ENCODE measurements at regions not wholly inside any gene's neighbourhood (a gene's known extent, or its start where the extent isn't known, plus 50 kb on each side); places are given as distances from the start of the nearest gene placed in this dataset.

DNA sequence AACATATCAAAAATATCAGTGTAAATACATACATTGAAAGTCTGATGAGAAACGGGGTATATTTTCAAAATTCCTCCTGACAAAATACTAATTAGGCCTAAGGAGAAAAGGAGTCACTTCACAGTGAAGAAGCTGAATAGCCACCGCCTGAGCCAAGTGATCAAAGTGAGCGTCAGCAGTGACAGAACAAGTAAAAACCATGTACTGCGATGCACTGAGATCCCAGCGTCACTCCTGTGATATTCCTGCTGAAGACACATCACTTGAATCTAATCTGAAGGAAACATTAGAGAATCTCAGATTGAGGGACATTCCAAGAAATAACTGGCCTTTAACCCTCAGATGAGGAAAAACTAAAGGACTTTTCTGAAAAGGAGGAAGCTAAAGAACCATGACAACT lies 285.3 kb downstream of the EN1 start:
- 91% methylated on average over 5 of the region's 5 CpGs for WGBS
- no peaks in the 10 kb centered on the region for H3K9me3 ChIP-seq (ENCODE audit: control insufficient read depth in 4 of 4, low read length in 3 of 4)
- H3K36me3 ChIP-seq (ENCODE audit: control insufficient read depth in 4 of 4, insufficient read depth in 3 of 4, low read depth in 1 of 4, low read length in 3 of 4), result no peaks in the 10 kb centered on the region
- H3K4me3 ChIP-seq (ENCODE audit: low read depth in 1 of 3, low read length in 3 of 3), result no peak overlapping the region
- no peaks in the 10 kb centered on the region for H3K27me3 ChIP-seq (ENCODE audit: control insufficient read depth in 4 of 4, insufficient read depth in 4 of 4, low read length in 3 of 4)
- no peaks in the 10 kb centered on the region for H3K4me1 ChIP-seq (ENCODE audit: control insufficient read depth in 4 of 4, insufficient read depth in 4 of 4, low read length in 3 of 4)
- DNase-seq (ENCODE audit: low spot score), result no peak
- no peak overlapping the region for H3K9ac ChIP-seq (ENCODE audit: low read depth in 1 of 2, low read length in 2 of 2)
- H3K27ac ChIP-seq (ENCODE audit: low read depth in 1 of 2, low read length in 2 of 2), result no peak overlapping the region
- no peak for TF ChIP-seq GABPA (IDR thresholded peaks at IDR 0.05 in 1 of 2, conservative IDR thresholded peaks at IDR 0.05 in 1 of 2)
- TF ChIP-seq JUND (IDR thresholded peaks at IDR 0.05), result no peak
- TF ChIP-seq, protein P1, sequence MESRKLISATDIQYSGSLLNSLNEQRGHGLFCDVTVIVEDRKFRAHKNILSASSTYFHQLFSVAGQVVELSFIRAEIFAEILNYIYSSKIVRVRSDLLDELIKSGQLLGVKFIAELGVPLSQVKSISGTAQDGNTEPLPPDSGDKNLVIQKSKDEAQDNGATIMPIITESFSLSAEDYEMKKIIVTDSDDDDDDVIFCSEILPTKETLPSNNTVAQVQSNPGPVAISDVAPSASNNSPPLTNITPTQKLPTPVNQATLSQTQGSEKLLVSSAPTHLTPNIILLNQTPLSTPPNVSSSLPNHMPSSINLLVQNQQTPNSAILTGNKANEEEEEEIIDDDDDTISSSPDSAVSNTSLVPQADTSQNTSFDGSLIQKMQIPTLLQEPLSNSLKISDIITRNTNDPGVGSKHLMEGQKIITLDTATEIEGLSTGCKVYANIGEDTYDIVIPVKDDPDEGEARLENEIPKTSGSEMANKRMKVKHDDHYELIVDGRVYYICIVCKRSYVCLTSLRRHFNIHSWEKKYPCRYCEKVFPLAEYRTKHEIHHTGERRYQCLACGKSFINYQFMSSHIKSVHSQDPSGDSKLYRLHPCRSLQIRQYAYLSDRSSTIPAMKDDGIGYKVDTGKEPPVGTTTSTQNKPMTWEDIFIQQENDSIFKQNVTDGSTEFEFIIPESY (IDR thresholded peaks at IDR 0.05), result no peak
- TF ChIP-seq, protein P2, sequence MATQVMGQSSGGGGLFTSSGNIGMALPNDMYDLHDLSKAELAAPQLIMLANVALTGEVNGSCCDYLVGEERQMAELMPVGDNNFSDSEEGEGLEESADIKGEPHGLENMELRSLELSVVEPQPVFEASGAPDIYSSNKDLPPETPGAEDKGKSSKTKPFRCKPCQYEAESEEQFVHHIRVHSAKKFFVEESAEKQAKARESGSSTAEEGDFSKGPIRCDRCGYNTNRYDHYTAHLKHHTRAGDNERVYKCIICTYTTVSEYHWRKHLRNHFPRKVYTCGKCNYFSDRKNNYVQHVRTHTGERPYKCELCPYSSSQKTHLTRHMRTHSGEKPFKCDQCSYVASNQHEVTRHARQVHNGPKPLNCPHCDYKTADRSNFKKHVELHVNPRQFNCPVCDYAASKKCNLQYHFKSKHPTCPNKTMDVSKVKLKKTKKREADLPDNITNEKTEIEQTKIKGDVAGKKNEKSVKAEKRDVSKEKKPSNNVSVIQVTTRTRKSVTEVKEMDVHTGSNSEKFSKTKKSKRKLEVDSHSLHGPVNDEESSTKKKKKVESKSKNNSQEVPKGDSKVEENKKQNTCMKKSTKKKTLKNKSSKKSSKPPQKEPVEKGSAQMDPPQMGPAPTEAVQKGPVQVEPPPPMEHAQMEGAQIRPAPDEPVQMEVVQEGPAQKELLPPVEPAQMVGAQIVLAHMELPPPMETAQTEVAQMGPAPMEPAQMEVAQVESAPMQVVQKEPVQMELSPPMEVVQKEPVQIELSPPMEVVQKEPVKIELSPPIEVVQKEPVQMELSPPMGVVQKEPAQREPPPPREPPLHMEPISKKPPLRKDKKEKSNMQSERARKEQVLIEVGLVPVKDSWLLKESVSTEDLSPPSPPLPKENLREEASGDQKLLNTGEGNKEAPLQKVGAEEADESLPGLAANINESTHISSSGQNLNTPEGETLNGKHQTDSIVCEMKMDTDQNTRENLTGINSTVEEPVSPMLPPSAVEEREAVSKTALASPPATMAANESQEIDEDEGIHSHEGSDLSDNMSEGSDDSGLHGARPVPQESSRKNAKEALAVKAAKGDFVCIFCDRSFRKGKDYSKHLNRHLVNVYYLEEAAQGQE (IDR thresholded peaks at IDR 0.05), result no peak
- no peak for TF ChIP-seq EGR1 (IDR thresholded peaks at IDR 0.05; ENCODE audit: low read depth in 2 of 2)
- TF ChIP-seq RAD21 (IDR thresholded peaks at IDR 0.05), result no peak
- no peak for TF ChIP-seq HNF4A (conservative IDR thresholded peaks at IDR 0.05)
- no peak for TF ChIP-seq NR2F2 (IDR thresholded peaks at IDR 0.05)
- TF ChIP-seq, protein P3, sequence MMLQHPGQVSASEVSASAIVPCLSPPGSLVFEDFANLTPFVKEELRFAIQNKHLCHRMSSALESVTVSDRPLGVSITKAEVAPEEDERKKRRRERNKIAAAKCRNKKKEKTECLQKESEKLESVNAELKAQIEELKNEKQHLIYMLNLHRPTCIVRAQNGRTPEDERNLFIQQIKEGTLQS (IDR thresholded peaks at IDR 0.05), result no peak
- TF ChIP-seq HNF4G (IDR thresholded peaks at IDR 0.05), result no peak
- TF ChIP-seq FOXA1 (IDR thresholded peaks at IDR 0.05), result no peak
- no peak for TF ChIP-seq RXRA (IDR thresholded peaks at IDR 0.05)
- TF ChIP-seq SP1 (IDR thresholded peaks at IDR 0.05), result no peak
- TF ChIP-seq TAF1 (conservative IDR thresholded peaks at IDR 0.05), result no peak
- no peak for TF ChIP-seq YY1 (IDR thresholded peaks at IDR 0.05)
- TF ChIP-seq, protein P4, sequence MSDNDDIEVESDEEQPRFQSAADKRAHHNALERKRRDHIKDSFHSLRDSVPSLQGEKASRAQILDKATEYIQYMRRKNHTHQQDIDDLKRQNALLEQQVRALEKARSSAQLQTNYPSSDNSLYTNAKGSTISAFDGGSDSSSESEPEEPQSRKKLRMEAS (IDR thresholded peaks at IDR 0.05), result no peak

DNA sequence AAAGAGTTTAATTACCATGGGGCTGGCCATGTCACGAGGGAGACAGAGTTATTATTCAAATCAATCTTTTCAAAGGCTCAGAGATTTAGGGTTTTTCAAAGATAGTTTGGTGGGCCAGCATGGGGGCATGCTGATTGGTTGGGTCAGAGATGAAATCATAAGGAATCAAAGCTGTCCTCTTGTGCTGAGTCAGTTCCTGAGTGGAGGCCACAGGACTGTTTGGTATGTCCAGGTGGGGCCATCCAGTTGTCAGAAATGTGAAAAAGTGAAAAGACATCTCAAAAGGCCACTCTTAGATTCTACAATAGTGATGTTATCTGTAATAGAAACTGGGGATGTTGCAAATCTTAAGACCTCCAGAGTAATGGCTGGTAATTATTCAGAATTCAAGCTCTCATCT lies 288.6 kb downstream of the EN1 start:
- Histone ChIP-seq H3K4me3 (ENCODE audit: low read depth in 1 of 3, low read length in 3 of 3) (no peak overlapping the region), H3K9ac (ENCODE audit: low read depth in 1 of 2, low read length in 2 of 2) (no peak overlapping the region), H3K9me3 (ENCODE audit: control insufficient read depth in 4 of 4, low read length in 3 of 4) (no peaks in the 10 kb centered on the region), H3K27me3 (ENCODE audit: control insufficient read depth in 4 of 4, insufficient read depth in 4 of 4, low read length in 3 of 4) (peaks cover 0 to 2% (median 0%) of the 10 kb centered on the region in 4 donors), H3K27ac (ENCODE audit: low read depth in 1 of 2, low read length in 2 of 2) (no peak overlapping the region), H3K4me1 (ENCODE audit: control insufficient read depth in 4 of 4, insufficient read depth in 4 of 4, low read length in 3 of 4) (no peaks in the 10 kb centered on the region), H3K36me3 (ENCODE audit: control insufficient read depth in 4 of 4, insufficient read depth in 3 of 4, low read depth in 1 of 4, low read length in 3 of 4) (no peaks in the 10 kb centered on the region)
- 81% methylated on average over 1 of the region's 1 CpG for WGBS
- no peak for DNase-seq (ENCODE audit: low spot score)
- TF ChIP-seq HNF4A (conservative IDR thresholded peaks at IDR 0.05) (no peak), HNF4G (IDR thresholded peaks at IDR 0.05) (no peak), RAD21 (IDR thresholded peaks at IDR 0.05) (no peak), FOXA1 (IDR thresholded peaks at IDR 0.05) (no peak), EGR1 (IDR thresholded peaks at IDR 0.05; ENCODE audit: low read depth in 2 of 2) (no peak), FOXA2 (IDR thresholded peaks at IDR 0.05) (no peak), RXRA (IDR thresholded peaks at IDR 0.05) (no peak), SP1 (IDR thresholded peaks at IDR 0.05) (no peak), YY1 (IDR thresholded peaks at IDR 0.05) (no peak), TAF1 (conservative IDR thresholded peaks at IDR 0.05) (no peak), JUND (IDR thresholded peaks at IDR 0.05) (no peak), GABPA (IDR thresholded peaks at IDR 0.05 in 1 of 2, conservative IDR thresholded peaks at IDR 0.05 in 1 of 2) (no peak), NR2F2 (IDR thresholded peaks at IDR 0.05) (no peak)
- TF ChIP-seq, protein P1 (IDR thresholded peaks at IDR 0.05), result no peak
- TF ChIP-seq, protein P5, sequence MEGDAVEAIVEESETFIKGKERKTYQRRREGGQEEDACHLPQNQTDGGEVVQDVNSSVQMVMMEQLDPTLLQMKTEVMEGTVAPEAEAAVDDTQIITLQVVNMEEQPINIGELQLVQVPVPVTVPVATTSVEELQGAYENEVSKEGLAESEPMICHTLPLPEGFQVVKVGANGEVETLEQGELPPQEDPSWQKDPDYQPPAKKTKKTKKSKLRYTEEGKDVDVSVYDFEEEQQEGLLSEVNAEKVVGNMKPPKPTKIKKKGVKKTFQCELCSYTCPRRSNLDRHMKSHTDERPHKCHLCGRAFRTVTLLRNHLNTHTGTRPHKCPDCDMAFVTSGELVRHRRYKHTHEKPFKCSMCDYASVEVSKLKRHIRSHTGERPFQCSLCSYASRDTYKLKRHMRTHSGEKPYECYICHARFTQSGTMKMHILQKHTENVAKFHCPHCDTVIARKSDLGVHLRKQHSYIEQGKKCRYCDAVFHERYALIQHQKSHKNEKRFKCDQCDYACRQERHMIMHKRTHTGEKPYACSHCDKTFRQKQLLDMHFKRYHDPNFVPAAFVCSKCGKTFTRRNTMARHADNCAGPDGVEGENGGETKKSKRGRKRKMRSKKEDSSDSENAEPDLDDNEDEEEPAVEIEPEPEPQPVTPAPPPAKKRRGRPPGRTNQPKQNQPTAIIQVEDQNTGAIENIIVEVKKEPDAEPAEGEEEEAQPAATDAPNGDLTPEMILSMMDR (IDR thresholded peaks at IDR 0.05; ENCODE audit: low read depth, low read length, missing input control), result no peak
- TF ChIP-seq, protein P3 (IDR thresholded peaks at IDR 0.05), result no peak
- TF ChIP-seq, protein P4 (IDR thresholded peaks at IDR 0.05), result no peak

Measured in liver (tissue), 8 donors.